Prostate gland (tissue), 2 donors: ENCODE measurements at regions not wholly inside any gene's neighbourhood (a gene's known extent, or its start where the extent isn't known, plus 50 kb on each side); places are given as distances from the start of the nearest gene placed in this dataset.

Source experiments
- POLR2A ChIP-seq: fragments of 450-650 bp; IDR thresholded peaks from one replicate; pipeline ENCODE4 v1.6.1; 2016; ENCODE audit warnings: antibody characterized with exemption, mild to moderate bottlenecking
- POLR2AphosphoS5 ChIP-seq: sonication (generic); formaldehyde crosslinking; IDR thresholded peaks from one replicate; pipeline ENCODE4 v1.6.1; 2017; ENCODE audit warnings: antibody characterized with exemption
- TF ChIP-seq, protein P1 (sequence below), 4 experiments: fragments of 200-600 bp in 2 of 4; fragments of 450-650 bp in 2 of 4; sonication (generic) in 2 of 4; IDR thresholded peaks; 1 replicate in 3 of 4; 2 replicates in 1 of 4; pipeline ENCODE4 v1.5.1; 2016 to 2019; ENCODE audit warnings: antibody characterized with exemption in 4 of 4, mild to moderate bottlenecking in 2 of 4, moderate library complexity in 2 of 4

GRCh38 chr12:102676812-102677211 is 196.4 kb upstream of the IGF1 start:
- TF ChIP-seq POLR2AphosphoS5 (no peak), POLR2A (no peak)
- TF ChIP-seq, protein P1, sequence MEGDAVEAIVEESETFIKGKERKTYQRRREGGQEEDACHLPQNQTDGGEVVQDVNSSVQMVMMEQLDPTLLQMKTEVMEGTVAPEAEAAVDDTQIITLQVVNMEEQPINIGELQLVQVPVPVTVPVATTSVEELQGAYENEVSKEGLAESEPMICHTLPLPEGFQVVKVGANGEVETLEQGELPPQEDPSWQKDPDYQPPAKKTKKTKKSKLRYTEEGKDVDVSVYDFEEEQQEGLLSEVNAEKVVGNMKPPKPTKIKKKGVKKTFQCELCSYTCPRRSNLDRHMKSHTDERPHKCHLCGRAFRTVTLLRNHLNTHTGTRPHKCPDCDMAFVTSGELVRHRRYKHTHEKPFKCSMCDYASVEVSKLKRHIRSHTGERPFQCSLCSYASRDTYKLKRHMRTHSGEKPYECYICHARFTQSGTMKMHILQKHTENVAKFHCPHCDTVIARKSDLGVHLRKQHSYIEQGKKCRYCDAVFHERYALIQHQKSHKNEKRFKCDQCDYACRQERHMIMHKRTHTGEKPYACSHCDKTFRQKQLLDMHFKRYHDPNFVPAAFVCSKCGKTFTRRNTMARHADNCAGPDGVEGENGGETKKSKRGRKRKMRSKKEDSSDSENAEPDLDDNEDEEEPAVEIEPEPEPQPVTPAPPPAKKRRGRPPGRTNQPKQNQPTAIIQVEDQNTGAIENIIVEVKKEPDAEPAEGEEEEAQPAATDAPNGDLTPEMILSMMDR (IDR thresholded peaks at IDR 0.05): no peak
